ENCODE measurements at regions not wholly inside any gene's neighbourhood (a gene's known extent, or its start where the extent isn't known, plus 50 kb on each side); places are given as distances from the start of the nearest gene placed in this dataset.

DNA sequence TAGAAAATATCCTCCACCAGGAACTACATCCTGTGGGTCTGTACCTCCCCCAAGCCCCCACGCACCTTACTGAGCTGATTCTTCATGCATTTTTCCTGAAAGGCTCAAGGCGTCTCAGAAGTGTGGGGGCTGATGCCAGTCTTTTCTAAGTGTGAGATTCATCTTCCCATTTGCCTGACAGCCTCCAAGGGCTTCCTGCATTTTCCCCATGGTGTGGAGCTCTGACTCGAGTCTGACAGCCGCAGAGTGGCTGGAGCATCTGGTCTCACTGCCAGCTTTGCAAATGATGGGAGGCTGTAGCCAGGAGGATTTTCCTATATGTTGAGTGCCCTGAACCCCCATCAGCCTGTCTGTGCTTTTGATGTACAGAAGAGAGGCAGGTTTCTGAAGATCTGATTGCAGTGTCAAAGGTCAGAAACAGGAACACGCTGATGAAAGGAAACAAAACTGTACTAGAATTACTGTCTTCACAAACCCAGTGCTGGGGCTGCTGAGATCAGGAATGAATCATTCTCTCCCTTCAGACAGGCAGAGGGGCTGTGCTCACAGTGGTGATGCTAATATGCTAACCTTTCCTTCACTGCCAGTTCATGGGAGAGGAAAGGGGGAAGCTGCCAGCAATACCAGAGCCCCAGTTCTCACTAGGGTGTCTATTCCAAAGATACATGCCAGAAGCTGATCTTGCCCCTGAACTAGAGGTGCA lies 201.5 kb upstream of the C1orf174 start:
- TF ChIP-seq, protein P1, sequence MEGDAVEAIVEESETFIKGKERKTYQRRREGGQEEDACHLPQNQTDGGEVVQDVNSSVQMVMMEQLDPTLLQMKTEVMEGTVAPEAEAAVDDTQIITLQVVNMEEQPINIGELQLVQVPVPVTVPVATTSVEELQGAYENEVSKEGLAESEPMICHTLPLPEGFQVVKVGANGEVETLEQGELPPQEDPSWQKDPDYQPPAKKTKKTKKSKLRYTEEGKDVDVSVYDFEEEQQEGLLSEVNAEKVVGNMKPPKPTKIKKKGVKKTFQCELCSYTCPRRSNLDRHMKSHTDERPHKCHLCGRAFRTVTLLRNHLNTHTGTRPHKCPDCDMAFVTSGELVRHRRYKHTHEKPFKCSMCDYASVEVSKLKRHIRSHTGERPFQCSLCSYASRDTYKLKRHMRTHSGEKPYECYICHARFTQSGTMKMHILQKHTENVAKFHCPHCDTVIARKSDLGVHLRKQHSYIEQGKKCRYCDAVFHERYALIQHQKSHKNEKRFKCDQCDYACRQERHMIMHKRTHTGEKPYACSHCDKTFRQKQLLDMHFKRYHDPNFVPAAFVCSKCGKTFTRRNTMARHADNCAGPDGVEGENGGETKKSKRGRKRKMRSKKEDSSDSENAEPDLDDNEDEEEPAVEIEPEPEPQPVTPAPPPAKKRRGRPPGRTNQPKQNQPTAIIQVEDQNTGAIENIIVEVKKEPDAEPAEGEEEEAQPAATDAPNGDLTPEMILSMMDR (IDR thresholded peaks at IDR 0.05; ENCODE audit: low read depth, low read length), result no peak
- no peak overlapping the region for H3K4me3 ChIP-seq (ENCODE audit: low read depth, low read length)

DNA sequence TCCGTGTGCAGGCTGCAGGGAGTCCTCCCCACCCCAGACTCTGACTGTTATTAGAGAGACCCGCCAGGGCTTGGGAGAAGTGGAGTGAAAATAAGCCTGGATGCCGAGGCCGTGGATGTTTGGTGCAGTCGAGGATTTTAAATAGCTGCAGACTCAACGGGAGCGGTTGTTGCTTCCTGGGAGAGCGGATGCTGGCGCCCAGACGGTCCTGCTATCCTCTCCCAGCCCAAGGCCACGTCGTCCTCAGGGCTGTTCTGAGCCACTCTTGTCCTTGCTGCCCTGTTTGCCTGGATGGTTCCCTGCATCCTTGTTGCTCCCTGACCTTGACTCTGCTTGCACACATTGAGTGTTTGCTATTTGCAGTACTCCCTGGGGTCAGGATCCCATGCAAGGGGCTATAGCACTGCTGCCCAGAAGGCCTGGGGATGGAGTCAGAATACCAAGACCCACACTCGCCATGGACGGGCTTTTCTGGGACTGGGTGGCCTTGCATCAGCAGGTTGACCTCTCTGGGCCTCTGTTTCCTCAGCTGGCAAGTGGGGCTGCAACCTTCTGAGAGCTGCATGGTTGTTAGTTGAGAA lies 205.3 kb upstream of the C1orf174 start:
- TF ChIP-seq, protein P1 (IDR thresholded peaks at IDR 0.05; ENCODE audit: low read depth, low read length), result no peak
- no peak overlapping the region for H3K4me3 ChIP-seq (ENCODE audit: low read depth, low read length)

DNA sequence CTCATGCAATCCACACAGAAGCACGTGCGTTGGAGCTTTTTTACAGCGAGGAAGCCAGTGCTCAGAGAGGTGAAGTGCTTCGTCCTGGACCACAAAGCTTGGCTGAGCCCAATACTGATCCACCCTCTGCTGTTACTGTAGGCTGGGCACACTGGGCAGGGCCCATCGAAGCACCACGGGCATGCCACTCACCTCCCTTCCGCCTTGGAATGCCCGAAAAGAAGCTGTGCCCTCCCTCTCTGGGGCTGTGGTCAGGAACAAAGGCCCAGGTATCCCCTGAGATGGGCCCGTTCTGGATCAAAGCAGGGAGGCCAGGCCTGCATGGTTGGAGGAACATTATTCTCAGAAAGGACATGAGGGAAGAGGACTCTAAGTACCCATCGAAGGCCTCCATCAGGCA lies 206.7 kb upstream of the C1orf174 start:
- TF ChIP-seq, protein P1 (IDR thresholded peaks at IDR 0.05; ENCODE audit: low read depth, low read length), result no peak
- no peak overlapping the region for H3K4me3 ChIP-seq (ENCODE audit: low read depth, low read length)

DNA sequence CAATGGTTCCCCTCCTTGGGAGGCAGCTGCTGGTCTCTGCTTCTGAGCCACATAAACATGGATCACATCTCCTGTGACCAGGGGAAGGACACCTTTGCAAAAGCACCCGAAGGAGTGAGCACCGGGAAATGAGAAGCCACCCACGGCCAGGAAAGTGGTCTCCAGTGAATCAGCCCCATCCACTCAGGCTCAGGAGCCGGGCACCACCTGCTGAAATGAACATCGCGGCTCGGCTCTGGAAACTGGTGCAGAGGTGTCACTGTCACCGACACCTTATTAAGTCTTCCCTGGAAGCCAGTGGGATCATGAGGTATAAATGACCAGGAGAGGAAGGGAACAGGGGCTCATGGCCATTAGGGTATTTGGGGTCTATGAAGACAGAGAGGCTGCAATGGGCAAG lies 207.2 kb upstream of the C1orf174 start:
- TF ChIP-seq, protein P1 (IDR thresholded peaks at IDR 0.05; ENCODE audit: low read depth, low read length), result no peak

DNA sequence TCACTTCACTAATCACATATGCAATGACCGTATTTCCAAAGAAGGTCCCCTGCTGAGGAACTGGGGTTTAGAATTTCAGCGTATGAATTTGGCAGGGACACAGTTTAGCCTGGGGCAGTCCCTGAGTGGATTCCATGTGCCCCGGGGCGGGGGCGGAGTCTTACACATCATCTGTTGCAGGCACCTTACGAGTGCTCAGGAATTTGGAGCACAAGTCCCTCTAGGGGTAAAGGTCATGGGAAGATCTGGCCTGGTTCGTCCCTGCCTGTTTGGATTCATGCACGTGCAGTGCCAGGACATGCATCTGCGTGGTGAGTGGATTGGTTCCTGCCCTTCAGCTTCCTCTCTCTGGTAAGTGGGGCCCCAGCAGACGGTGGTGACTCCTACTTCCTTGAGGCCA lies 208.3 kb upstream of the C1orf174 start:
- no peak overlapping the region for H3K4me3 ChIP-seq (ENCODE audit: low read depth, low read length)
- TF ChIP-seq, protein P1 (IDR thresholded peaks at IDR 0.05; ENCODE audit: low read depth, low read length), result no peak

More for the DNA sequence above, 207.2 kb upstream of the C1orf174 start:
- H3K4me3 ChIP-seq (ENCODE audit: low read depth, low read length), result no peak overlapping the region

DNA sequence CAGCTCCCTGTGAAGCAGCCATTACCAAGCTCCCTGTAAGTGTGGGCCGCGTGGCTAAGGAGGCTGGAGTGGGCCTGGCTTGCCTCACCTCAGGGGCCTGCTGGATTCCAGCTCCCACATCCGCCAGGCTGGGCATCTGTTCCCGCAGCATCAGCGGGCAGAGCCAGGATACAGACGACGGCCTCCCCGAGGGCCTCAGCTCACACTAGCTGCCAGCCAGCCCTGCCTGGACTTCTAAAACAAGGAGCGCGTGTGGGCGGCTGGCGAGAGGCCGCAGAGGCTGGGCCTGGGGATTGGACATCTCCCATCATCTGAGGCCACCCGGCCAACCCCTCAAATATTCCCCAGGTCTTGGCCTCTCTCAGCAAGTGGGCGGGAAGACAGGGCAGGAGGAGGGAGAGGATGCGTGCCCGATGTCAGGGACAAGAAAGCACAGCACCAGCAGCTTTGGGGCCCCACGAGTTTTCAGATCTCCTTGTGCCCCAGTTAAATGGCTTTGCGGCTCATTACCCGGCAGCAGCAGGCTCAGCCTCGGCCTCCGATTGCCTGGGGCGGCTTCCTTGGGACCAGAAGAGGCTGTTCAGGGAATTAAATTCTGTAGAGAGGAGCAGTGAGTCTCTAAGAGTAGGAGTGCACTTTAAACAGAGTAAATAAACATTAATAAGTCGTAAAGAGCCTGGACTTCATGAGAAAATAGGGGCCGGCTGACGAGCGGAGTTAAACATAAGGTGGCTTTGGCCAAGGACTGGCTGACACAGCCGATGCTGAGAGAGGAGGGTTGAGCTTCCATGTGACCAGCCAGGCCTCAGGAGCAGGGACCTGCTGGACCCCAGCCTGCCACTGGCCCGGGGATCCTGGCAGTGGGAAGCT lies 208.9 kb upstream of the C1orf174 start:
- TF ChIP-seq, protein P1 (IDR thresholded peaks at IDR 0.05; ENCODE audit: low read depth, low read length), result no peak
- H3K4me3 ChIP-seq (ENCODE audit: low read depth, low read length), result no peak overlapping the region

DNA sequence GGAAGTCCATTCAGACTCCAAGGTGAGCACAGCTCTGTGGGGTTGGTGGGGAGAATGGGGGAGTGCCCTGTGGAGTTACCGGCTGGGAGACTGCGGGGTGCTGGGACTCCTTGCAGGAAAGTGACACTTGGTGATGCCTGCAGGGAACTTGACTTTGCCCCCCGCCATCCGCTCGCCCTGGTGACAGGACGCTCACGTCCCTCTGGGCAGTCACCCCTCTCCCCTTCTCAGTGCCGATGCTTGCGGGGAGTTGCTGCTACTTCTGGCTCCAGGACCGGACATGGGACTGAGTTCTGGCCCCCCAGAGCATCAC lies 209.5 kb upstream of the C1orf174 start:
- H3K4me3 ChIP-seq (ENCODE audit: low read depth, low read length), result no peak overlapping the region
- TF ChIP-seq, protein P1 (IDR thresholded peaks at IDR 0.05; ENCODE audit: low read depth, low read length), result no peak
